Pancreas (tissue), 10 donors: ENCODE measurements at regions not wholly inside any gene's neighbourhood (a gene's known extent, or its start where the extent isn't known, plus 50 kb on each side); places are given as distances from the start of the nearest gene placed in this dataset.

Source experiments
- ATAC-seq, 4 donors: fragments of 200-7000 bp; cut with Tn5 transposase; one replicate each; pipeline versions ENCODE4 v1.8.0 to v1.9.1; 2020; ENCODE audit warnings: mild to moderate bottlenecking in 4 of 4, moderate library complexity in 4 of 4
- DNase-seq, 6 donors: peaks; one replicate each; pipeline ENCODE4 v3.0.0-alpha.2; 2020
- FAIRE-seq: peaks from 2 replicates; lab custom pipeline; 2012; peaks lifted over from hg19 to GRCh38; lab: Jason Lieb, UNC
- H3K27ac ChIP-seq, 4 donors: fragments of 200-600 bp; sonication (generic); 1 replicate in 3 of 4; 2 replicates in 1 of 4; pipeline versions ENCODE4 v1.5.0 to v1.8.0; 2020
- H3K27me3 ChIP-seq, 4 donors: fragments of 200-600 bp; one replicate each; pipeline ENCODE4 v1.8.0; 2021
- H3K36me3 ChIP-seq, 3 donors: fragments of 200-600 bp; sonication (generic) in 1 of 3; one replicate each; pipeline versions ENCODE4 v1.5.0 to v1.8.0; 2020 to 2021
- H3K4me1 ChIP-seq, 3 donors: fragments of 200-600 bp; one replicate each; pipeline ENCODE4 v1.8.0; 2021
- H3K4me3 ChIP-seq, 4 donors: fragments of 200-600 bp; sonication (generic) in 2 of 4; one replicate each; pipeline versions ENCODE4 v1.5.0 to v1.8.0; 2020 to 2021
- H3K9me3 ChIP-seq, 4 donors: fragments of 200-600 bp; one replicate each; pipeline ENCODE4 v1.8.0; 2021
- CTCF ChIP-seq, 4 donors: fragments of 200-600 bp; sonication (generic) in 3 of 4; IDR thresholded peaks; one replicate each; pipeline versions ENCODE4 v1.5.0 to v1.8.0; 2021; ENCODE audit warnings: antibody characterized with exemption in 4 of 4
- WGBS, 2 donors: extraction: QIAGEN DNeasy Blood & Tissue Kit; methylation state at CpG; one replicate each; pipeline ENCODE4 v1.1.7; 2013; 5-methylcytosine and 5-hydroxymethylcytosine counted together
- intact Hi-C, 3 donors: fragments of 100-400 bp; cut with DNase I; formaldehyde crosslinking; loops; one replicate each; pipeline versions ENCODE4 v1.11.1 to v1.14.2; 2022
- donor health status: healthy with polysubstance abuse.
- donor health status: DM: no; HTN: no; CAD: no; lungs with moderate emphysema.
- donor health status: DM: no; HTN: no; CAD: no.
- donor health status: control.
- donor health status: control.
- donor health status: Bipolar disorder and iron deficiency.
- donor health status: DM: yes; HTN: yes; CAD: no.
- donor health status: DM: no; HTN: no; CAD: no.
- donor health status: DM: no; HTN: no; CAD: no.
- donor health status: DM: yes; HTN: yes; CAD: no.

GRCh38 chr2:163471947-163472346, 263.9 kb downstream of the FIGN start:
- TF ChIP-seq CTCF (IDR thresholded peaks at IDR 0.05) = peak in 1 of 4 donors; percentile 10
- Histone ChIP-seq H3K9me3 (no peaks in the 10 kb centered on the region), H3K36me3 (no peaks in the 10 kb centered on the region), H3K27me3 (no peaks in the 10 kb centered on the region), H3K4me3 (no peak overlapping the region), H3K4me1 (no peaks in the 10 kb centered on the region), H3K27ac (no peak overlapping the region)
- ATAC-seq (peak in 3 of 4 donors; percentile 38 to 49 (median 46)), DNase-seq (no peak), FAIRE-seq (no peak)
- 0 to 3% methylated on average over 1 of the region's 1 CpG for WGBS, 2 donors
- intact Hi-C loops = no loop called here

DNA sequence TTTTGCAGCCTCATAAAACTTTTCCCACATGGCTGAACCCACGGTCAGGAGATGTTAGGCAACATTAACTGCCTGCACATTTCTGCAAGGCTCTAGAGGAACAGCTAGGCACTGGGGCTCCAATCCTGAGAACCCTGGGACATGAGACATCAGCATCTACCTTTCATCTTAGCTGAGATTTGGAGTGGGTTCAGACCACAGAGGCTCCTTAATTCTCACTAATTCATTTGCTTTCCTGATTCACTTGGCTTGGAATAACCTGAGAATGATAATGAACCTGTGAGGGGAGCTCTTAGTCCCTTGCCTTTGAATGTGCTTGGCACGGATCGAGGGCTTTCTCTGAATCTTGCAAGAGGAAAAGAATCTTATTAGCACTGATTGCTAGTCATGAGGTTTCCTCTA, 266.2 kb downstream of the FIGN start:
- peak in 1 of 4 donors; percentile 25 for ATAC-seq
- Histone ChIP-seq H3K4me3 (no peak overlapping the region), H3K9me3 (no peaks in the 10 kb centered on the region), H3K36me3 (no peaks in the 10 kb centered on the region), H3K4me1 (no peaks in the 10 kb centered on the region), H3K27me3 (no peaks in the 10 kb centered on the region), H3K27ac (no peak overlapping the region)
- FAIRE-seq = no peak
- WGBS, 2 donors = 26 to 29% methylated on average over 3 of the region's 3 CpGs
- no peak for DNase-seq
- intact Hi-C loops = no loop called here
- TF ChIP-seq CTCF (IDR thresholded peaks at IDR 0.05) = no peak

DNA sequence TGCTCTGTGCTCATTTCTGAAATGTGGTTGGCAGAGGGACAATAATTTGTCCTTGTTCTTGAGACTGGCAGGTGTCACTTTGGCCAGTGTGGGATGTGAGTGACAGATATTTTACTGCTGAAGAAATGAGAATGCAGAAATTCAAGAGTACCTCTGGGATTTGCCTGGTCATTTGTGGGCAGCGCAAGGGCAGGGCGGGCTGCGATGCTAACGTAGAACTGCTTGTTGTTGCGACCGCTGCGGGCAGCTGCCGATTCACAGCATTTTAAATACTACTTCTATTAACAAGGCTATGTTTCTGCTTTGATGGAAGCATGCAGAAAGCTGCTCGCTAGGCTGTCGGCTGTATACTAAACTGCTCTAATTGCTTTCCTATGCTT, 268.6 kb downstream of the FIGN start:
- FAIRE-seq (no peak), DNase-seq (no peak), ATAC-seq (no peak)
- H3K9me3 ChIP-seq = no peaks in the 10 kb centered on the region
- no peak overlapping the region for H3K4me3 ChIP-seq
- no peak overlapping the region for H3K27ac ChIP-seq
- no peaks in the 10 kb centered on the region for H3K27me3 ChIP-seq
- no peaks in the 10 kb centered on the region for H3K4me1 ChIP-seq
- no peak for TF ChIP-seq CTCF (IDR thresholded peaks at IDR 0.05)
- WGBS, 2 donors = 81 to 86% methylated on average over 10 of the region's 10 CpGs
- H3K36me3 ChIP-seq = no peaks in the 10 kb centered on the region
- intact Hi-C loops = no loop called here

- 61 to 68% methylated on average over 11 of the region's 11 CpGs for WGBS, 2 donors
- ATAC-seq = no peak
- Histone ChIP-seq H3K36me3 (no peaks in the 10 kb centered on the region), H3K9me3 (no peaks in the 10 kb centered on the region), H3K4me3 (no peak overlapping the region), H3K4me1 (no peaks in the 10 kb centered on the region), H3K27ac (no peak overlapping the region), H3K27me3 (no peaks in the 10 kb centered on the region)
- no peak for FAIRE-seq
- TF ChIP-seq CTCF (IDR thresholded peaks at IDR 0.05) = no peak
- DNase-seq = no peak
- intact Hi-C loops = no loop called here
These were observed 269.2 kb downstream of the FIGN start for GRCh38 chr2:163466331-163467250.

DNA sequence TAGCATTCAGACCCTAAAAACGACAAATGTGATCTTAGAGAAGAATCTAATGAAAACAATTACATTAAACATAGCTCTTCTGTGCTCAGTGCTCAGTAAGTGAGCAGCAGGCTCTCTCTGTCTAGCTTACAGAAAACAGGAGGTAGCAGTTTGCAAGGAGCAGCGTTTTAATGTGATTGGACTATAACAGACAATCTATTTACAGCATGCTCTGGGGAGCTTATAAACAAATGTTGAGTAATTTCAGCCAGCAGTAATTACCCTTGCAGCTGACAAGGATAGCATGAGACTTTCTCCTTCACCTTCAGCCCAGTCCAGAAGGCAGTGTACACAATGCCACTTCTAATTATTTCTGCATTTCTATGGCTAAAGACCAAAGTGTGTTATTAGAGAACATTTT, 270.4 kb downstream of the FIGN start:
- no peak for TF ChIP-seq CTCF (IDR thresholded peaks at IDR 0.05)
- no peaks in the 10 kb centered on the region for H3K36me3 ChIP-seq
- no peaks in the 10 kb centered on the region for H3K4me1 ChIP-seq
- DNase-seq = no peak
- intact Hi-C loops = no loop called here
- no peak overlapping the region for H3K4me3 ChIP-seq
- no peak overlapping the region for H3K27ac ChIP-seq
- FAIRE-seq = no peak
- no peak for ATAC-seq
- WGBS, 2 donors = 13 to 14% methylated on average over 2 of the region's 2 CpGs
- no peaks in the 10 kb centered on the region for H3K27me3 ChIP-seq
- H3K9me3 ChIP-seq = no peaks in the 10 kb centered on the region
